ENCODE measurements at regions not wholly inside any gene's neighbourhood (a gene's known extent, or its start where the extent isn't known, plus 50 kb on each side); places are given as distances from the start of the nearest gene placed in this dataset.

GRCh38 chr18:76588601-76589226 lies 93.7 kb upstream of the ZNF516 start:
- Histone ChIP-seq H3K4me3 (peak overlapping the region in 2 of 7 experiments; percentile 16 to 20), H3K27ac (peak overlapping the region in 1 of 21 experiments; percentile 6)

GRCh38 chr18:76587879-76588271 lies 92.8 kb upstream of the ZNF516 start:
- Histone ChIP-seq H3K4me3 (no peak overlapping the region), H3K27ac (no peak overlapping the region)

GRCh38 chr18:76587147-76587878 lies 92.3 kb upstream of the ZNF516 start:
- Histone ChIP-seq H3K27ac (no peak overlapping the region), H3K4me3 (no peak overlapping the region)

- H3K4me3 ChIP-seq: no peak overlapping the region
- no peak overlapping the region for H3K27ac ChIP-seq
These were observed 89.6 kb upstream of the ZNF516 start for GRCh38 chr18:76584414-76585310.

- no peak overlapping the region for H3K27ac ChIP-seq
These were observed 86.2 kb upstream of the ZNF516 start for GRCh38 chr18:76581261-76581660.

GRCh38 chr18:76580288-76580962 lies 85.4 kb upstream of the ZNF516 start:
- peak overlapping the region in 2 of 21 experiments; percentile 4 to 22 for H3K27ac ChIP-seq
- H3K4me3 ChIP-seq: no peak overlapping the region

More at GRCh38 chr18:76581261-76581660, 86.2 kb upstream of the ZNF516 start:
- no peak overlapping the region for H3K4me3 ChIP-seq

GRCh38 chr18:76579301-76579695 lies 84.3 kb upstream of the ZNF516 start:
- Histone ChIP-seq H3K4me3 (no peak overlapping the region), H3K27ac (peak overlapping the region in 3 of 21 experiments; percentile 20 to 32 (median 22))

- Histone ChIP-seq H3K4me3 (no peak overlapping the region), H3K27ac (peak overlapping the region in 3 of 21 experiments; percentile 20 to 32 (median 22))
These were observed 83.7 kb upstream of the ZNF516 start for GRCh38 chr18:76578571-76579300.

GRCh38 chr18:76573325-76574025 lies 78.4 kb upstream of the ZNF516 start:
- Histone ChIP-seq H3K4me3 (no peak overlapping the region), H3K27ac (no peak overlapping the region)

- no peak overlapping the region for H3K27ac ChIP-seq
- no peak overlapping the region for H3K4me3 ChIP-seq
These were observed 77.6 kb upstream of the ZNF516 start for GRCh38 chr18:76572518-76573247.

- Histone ChIP-seq H3K27ac (no peak overlapping the region), H3K4me3 (no peak overlapping the region)
These were observed 76.6 kb upstream of the ZNF516 start for GRCh38 chr18:76571689-76572088.

GRCh38 chr18:76570856-76571255 lies 75.8 kb upstream of the ZNF516 start:
- Histone ChIP-seq H3K4me3 (no peak overlapping the region), H3K27ac (no peak overlapping the region)

GRCh38 chr18:76569644-76570419 lies 74.8 kb upstream of the ZNF516 start:
- Histone ChIP-seq H3K4me3 (no peak overlapping the region), H3K27ac (no peak overlapping the region)

GRCh38 chr18:76568731-76569130 lies 73.7 kb upstream of the ZNF516 start:
- no peak overlapping the region for H3K27ac ChIP-seq

GRCh38 chr18:76567835-76568445 lies 72.9 kb upstream of the ZNF516 start:
- Histone ChIP-seq H3K27ac (no peak overlapping the region), H3K4me3 (no peak overlapping the region)

More at GRCh38 chr18:76568731-76569130, 73.7 kb upstream of the ZNF516 start:
- no peak overlapping the region for H3K4me3 ChIP-seq

GRCh38 chr18:76566987-76567386 lies 71.9 kb upstream of the ZNF516 start:
- no peak overlapping the region for H3K4me3 ChIP-seq
- H3K27ac ChIP-seq: peak overlapping the region in 2 of 21 experiments; percentile 65 to 69
